ENCODE measurements at regions not wholly inside any gene's neighbourhood (a gene's known extent, or its start where the extent isn't known, plus 50 kb on each side); places are given as distances from the start of the nearest gene placed in this dataset.

GRCh38 chr10:10942441-10942840, 75.2 kb upstream of the CELF2 start:
- no peaks in the 10 kb centered on the region for H3K36me3 ChIP-seq
- intact Hi-C loops (cut with DNase I): no loop called here
- H3K27ac ChIP-seq: no peak overlapping the region
- no peak for DNase-seq
- TF ChIP-seq, protein P1, sequence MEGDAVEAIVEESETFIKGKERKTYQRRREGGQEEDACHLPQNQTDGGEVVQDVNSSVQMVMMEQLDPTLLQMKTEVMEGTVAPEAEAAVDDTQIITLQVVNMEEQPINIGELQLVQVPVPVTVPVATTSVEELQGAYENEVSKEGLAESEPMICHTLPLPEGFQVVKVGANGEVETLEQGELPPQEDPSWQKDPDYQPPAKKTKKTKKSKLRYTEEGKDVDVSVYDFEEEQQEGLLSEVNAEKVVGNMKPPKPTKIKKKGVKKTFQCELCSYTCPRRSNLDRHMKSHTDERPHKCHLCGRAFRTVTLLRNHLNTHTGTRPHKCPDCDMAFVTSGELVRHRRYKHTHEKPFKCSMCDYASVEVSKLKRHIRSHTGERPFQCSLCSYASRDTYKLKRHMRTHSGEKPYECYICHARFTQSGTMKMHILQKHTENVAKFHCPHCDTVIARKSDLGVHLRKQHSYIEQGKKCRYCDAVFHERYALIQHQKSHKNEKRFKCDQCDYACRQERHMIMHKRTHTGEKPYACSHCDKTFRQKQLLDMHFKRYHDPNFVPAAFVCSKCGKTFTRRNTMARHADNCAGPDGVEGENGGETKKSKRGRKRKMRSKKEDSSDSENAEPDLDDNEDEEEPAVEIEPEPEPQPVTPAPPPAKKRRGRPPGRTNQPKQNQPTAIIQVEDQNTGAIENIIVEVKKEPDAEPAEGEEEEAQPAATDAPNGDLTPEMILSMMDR (IDR thresholded peaks at IDR 0.05): no peak
- TF ChIP-seq POLR2A (IDR thresholded peaks at IDR 0.05): no peak
- no peaks in the 10 kb centered on the region for H3K27me3 ChIP-seq
- no peak overlapping the region for H3K4me3 ChIP-seq (replicated peaks in 1 of 3)
- 95 to 96% methylated on average over 1 of the region's 1 CpG for WGBS, 2 donors
- no peaks in the 10 kb centered on the region for H3K4me1 ChIP-seq
- no peaks in the 10 kb centered on the region for H3K9me3 ChIP-seq

DNA sequence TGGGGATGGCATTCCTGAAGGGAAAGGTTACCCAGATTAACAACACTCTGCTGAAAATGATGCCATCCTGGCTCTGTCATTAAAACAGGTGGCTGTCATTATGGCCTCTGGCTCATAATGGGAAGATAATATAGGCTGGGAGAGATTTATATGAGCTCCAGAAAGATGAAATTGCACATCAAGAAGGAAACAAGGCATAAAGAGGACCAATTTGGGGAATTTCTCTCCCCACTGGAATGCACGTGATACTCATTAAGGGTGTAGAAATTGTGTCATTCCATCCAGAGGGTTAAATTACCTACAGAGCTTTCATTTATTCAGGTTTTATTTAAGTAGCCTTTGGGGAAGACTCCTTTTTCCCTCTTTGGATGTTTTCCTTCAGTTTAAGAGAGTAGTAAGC, 71.6 kb upstream of the CELF2 start:
- no peaks in the 10 kb centered on the region for H3K27me3 ChIP-seq
- intact Hi-C loops (cut with DNase I): no loop called here
- H3K36me3 ChIP-seq: no peaks in the 10 kb centered on the region
- WGBS, 2 donors: 91 to 94% methylated on average over 1 of the region's 1 CpG
- no peak overlapping the region for H3K4me3 ChIP-seq (replicated peaks in 1 of 3)
- DNase-seq: no peak
- no peak overlapping the region for H3K27ac ChIP-seq
- H3K9me3 ChIP-seq: no peaks in the 10 kb centered on the region
- H3K4me1 ChIP-seq: no peaks in the 10 kb centered on the region
- TF ChIP-seq, protein P1 (IDR thresholded peaks at IDR 0.05): no peak
- TF ChIP-seq POLR2A (IDR thresholded peaks at IDR 0.05): no peak

- no peak overlapping the region for H3K27ac ChIP-seq
- no peaks in the 10 kb centered on the region for H3K4me1 ChIP-seq
- no peak overlapping the region for H3K4me3 ChIP-seq (replicated peaks in 1 of 3)
- TF ChIP-seq POLR2A (IDR thresholded peaks at IDR 0.05): no peak
- TF ChIP-seq, protein P1 (IDR thresholded peaks at IDR 0.05): no peak
- no peak for DNase-seq
- intact Hi-C loops (cut with DNase I): no loop called here
- H3K9me3 ChIP-seq: no peaks in the 10 kb centered on the region
- no peaks in the 10 kb centered on the region for H3K27me3 ChIP-seq
- H3K36me3 ChIP-seq: no peaks in the 10 kb centered on the region
- WGBS, 2 donors: 77 to 82% methylated on average over 4 of the region's 4 CpGs
Measured at GRCh38 chr10:10946801-10947200, 70.9 kb upstream of the CELF2 start.

DNA sequence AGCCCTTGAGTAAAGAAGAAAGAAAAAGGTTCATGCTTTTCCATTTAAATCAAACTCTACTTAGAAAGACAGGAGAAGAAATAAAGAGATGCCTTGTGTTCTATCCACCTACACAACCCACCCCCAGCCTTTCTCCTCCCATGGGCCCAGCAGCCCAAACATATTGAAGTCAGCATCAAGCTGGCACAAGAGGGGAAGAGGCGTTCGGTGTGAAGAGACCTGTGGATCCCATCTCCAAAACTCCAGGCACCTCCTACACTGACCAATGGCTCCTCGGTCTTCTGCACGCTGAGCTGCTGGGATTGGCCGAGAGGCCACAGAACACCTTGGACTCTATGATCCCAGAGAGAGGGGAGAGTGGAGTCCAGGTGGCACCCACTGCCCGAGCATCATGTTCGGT, 66.0 kb upstream of the CELF2 start:
- DNase-seq: no peak
- Histone ChIP-seq H3K9me3 (no peaks in the 10 kb centered on the region), H3K27me3 (no peaks in the 10 kb centered on the region), H3K4me1 (no peaks in the 10 kb centered on the region), H3K27ac (no peak overlapping the region), H3K36me3 (no peaks in the 10 kb centered on the region), H3K4me3 (replicated peaks in 1 of 3) (no peak overlapping the region)
- no peak for TF ChIP-seq POLR2A (IDR thresholded peaks at IDR 0.05)
- TF ChIP-seq, protein P1 (IDR thresholded peaks at IDR 0.05): no peak
- intact Hi-C loops (cut with DNase I): no loop called here
- WGBS, 2 donors: 96 to 98% methylated on average over 7 of the region's 7 CpGs

DNA sequence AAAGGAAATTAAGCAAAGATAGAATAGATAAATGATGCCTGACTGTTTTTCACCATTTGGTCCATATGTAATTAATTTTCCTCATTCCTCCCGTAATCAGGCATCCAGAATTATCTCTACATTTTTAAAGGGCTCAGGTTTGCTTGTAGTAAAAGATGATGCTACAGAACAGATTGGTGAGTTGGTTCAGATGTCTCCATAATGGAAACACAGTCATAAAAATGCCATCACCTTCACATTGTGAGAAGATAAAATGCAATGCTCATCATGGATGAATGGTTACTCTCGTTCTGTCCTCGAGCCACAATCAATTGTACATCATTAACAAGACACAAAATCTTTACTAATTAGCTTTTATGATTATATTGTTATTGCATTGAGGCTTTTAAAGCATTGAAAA, 64.9 kb upstream of the CELF2 start:
- Histone ChIP-seq H3K4me1 (no peaks in the 10 kb centered on the region), H3K9me3 (no peaks in the 10 kb centered on the region), H3K27ac (no peak overlapping the region), H3K4me3 (replicated peaks in 1 of 3) (no peak overlapping the region), H3K27me3 (no peaks in the 10 kb centered on the region), H3K36me3 (no peaks in the 10 kb centered on the region)
- TF ChIP-seq, protein P1 (IDR thresholded peaks at IDR 0.05): no peak
- TF ChIP-seq POLR2A (IDR thresholded peaks at IDR 0.05): no peak
- 88 to 89% methylated on average over 3 of the region's 3 CpGs for WGBS, 2 donors
- intact Hi-C loops (cut with DNase I): no loop called here
- DNase-seq: no peak

Data from thyroid gland (tissue), 4 donors.